ENCODE measurements at regions not wholly inside any gene's neighbourhood (a gene's known extent, or its start where the extent isn't known, plus 50 kb on each side); places are given as distances from the start of the nearest gene placed in this dataset.

- peak; percentile 40 for DNase-seq
These were observed 153.8 kb downstream of the GNAI1 start for GRCh38 chr7:80288175-80289122.

GRCh38 chr7:80287400-80288174 is 153.0 kb downstream of the GNAI1 start:
- no peak for DNase-seq

- no peak for DNase-seq
These were observed 152.0 kb downstream of the GNAI1 start for GRCh38 chr7:80286611-80287010.

GRCh38 chr7:80284855-80285254 is 150.2 kb downstream of the GNAI1 start:
- no peak for DNase-seq

GRCh38 chr7:80279760-80280159 is 145.1 kb downstream of the GNAI1 start:
- DNase-seq = no peak

GRCh38 chr7:80278737-80279136 is 144.1 kb downstream of the GNAI1 start:
- no peak for DNase-seq

- no peak for DNase-seq
These were observed 143.1 kb downstream of the GNAI1 start for GRCh38 chr7:80277434-80278427.

Measured in GDM1 (cell line).